AG04449 (cell line): ENCODE measurements at regions not wholly inside any gene's neighbourhood (a gene's known extent, or its start where the extent isn't known, plus 50 kb on each side); places are given as distances from the start of the nearest gene placed in this dataset.

ENCODE experiments used
- CTCF ChIA-PET: fragments of 350-600 bp; formaldehyde crosslinking; extraction: SDS; loops from one replicate; lab custom pipeline; 2021; ENCODE audit warnings: antibody characterized with exemption; lab: Yijun Ruan, JAX
- POLR2A ChIA-PET: fragments of 400-600, 350-600 bp; formaldehyde crosslinking; extraction: SDS; loops from one replicate; lab custom pipeline; 2020; ENCODE audit warnings: antibody characterized with exemption, inconsistent platforms; lab: Yijun Ruan, JAX
- DNase-seq: peaks from one replicate; pipeline ENCODE4 v3.0.0-alpha.2; 2010; ENCODE audit warnings: low read depth, low spot score
- H3K4me3 ChIP-seq: 2 replicates; pipeline ENCODE4 v1.5.1; 2011; ENCODE audit warnings: low read depth, mild to moderate bottlenecking, control low read depth, low read length
- TF ChIP-seq, protein P1 (sequence below): IDR thresholded peaks from one replicate; pipeline ENCODE4 v1.5.1; 2011; ENCODE audit warnings: mild to moderate bottlenecking, moderate library complexity, low read length, control low read depth, inconsistent platforms; ENCODE audit not compliant: insufficient read depth; ENCODE audit errors: missing control alignments

DNA sequence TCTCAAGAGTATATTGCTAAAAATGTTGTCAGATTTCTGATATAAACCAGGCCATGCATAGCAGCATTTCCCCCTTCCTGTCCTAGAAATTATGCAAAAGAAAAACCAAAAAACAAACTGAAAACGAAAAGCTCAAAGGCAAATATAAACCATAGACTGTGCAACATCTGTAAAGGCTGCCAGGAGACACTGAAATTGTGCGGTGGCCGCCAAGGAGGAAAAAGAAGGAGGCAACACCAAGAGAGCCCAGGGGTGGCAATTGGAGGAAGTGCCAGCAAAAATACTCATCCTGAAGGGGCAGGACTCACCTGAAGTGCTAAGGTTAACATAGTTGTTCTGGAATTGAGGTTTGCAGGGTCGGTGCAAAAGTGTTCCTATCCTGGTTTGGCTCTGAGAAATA lies 92.0 kb downstream of the RWDD3 start:
- no peak for DNase-seq
- no peak overlapping the region for H3K4me3 ChIP-seq
- ChIA-PET CTCF (no interaction called here), POLR2A (no interaction called here)
- TF ChIP-seq, protein P1, sequence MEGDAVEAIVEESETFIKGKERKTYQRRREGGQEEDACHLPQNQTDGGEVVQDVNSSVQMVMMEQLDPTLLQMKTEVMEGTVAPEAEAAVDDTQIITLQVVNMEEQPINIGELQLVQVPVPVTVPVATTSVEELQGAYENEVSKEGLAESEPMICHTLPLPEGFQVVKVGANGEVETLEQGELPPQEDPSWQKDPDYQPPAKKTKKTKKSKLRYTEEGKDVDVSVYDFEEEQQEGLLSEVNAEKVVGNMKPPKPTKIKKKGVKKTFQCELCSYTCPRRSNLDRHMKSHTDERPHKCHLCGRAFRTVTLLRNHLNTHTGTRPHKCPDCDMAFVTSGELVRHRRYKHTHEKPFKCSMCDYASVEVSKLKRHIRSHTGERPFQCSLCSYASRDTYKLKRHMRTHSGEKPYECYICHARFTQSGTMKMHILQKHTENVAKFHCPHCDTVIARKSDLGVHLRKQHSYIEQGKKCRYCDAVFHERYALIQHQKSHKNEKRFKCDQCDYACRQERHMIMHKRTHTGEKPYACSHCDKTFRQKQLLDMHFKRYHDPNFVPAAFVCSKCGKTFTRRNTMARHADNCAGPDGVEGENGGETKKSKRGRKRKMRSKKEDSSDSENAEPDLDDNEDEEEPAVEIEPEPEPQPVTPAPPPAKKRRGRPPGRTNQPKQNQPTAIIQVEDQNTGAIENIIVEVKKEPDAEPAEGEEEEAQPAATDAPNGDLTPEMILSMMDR: no peak

DNA sequence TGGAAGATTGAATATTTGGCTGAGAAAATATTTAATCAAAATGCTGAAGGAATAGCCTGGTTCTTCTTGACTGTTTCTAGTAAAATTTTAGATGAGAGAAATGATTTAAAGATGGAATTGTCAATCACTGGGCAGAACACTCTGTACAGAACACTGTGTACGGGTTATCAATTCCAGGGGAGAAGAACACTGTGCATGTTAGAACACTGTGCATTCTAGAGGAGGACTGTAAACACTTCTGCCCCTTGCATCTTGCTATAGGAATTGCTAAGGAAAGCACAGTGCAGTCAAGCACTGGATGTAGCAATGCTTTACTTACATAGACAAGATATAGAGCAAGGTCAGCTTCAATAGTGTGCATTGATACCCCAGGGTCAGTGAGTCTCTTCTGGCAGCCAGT lies 98.7 kb downstream of the RWDD3 start:
- H3K4me3 ChIP-seq: no peak overlapping the region
- DNase-seq: no peak
- TF ChIP-seq, protein P1: no peak
- POLR2A ChIA-PET: no interaction called here
- CTCF ChIA-PET: no interaction called here

DNA sequence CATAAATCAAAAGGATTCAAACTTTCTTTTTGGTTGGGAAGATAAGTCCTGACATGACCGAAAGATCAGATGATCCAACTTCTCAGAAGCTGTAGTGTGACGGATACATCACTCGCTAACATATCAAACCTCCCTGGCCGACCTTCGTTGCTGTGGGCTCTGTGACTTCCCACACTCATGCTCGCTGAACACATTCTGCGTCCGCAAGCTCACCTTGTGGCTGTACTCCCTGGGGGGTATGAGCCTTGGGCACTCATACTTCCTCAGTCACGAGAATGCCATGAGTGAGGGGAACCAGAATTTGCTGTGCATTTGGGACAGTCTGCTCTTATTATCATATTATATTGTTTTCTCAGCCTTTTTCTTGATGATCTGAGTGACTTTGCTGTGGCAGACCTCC lies 105.4 kb downstream of the RWDD3 start:
- DNase-seq: no peak
- TF ChIP-seq, protein P1: no peak
- POLR2A ChIA-PET: no interaction called here
- CTCF ChIA-PET: no interaction called here
- H3K4me3 ChIP-seq: no peak overlapping the region

DNA sequence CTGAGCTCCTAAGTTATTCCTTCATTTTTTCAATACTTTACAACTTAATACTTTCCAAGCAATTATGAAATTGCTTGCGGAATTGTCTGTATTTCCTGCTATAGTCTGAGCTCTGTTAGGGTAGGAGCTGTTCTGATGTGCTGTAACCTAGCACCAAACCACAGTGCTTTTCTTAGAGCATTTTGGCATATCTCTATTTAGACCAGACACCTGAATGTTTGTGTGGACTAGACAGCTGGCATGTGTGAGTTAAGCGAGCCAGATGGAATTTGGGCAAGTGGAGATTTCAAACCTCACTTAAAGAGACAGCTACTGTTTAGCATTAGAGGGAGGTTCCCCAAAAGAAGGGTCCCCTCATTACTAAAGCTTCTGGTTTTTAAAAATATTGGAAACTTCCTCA lies 106.1 kb downstream of the RWDD3 start:
- no peak for DNase-seq
- H3K4me3 ChIP-seq: no peak overlapping the region
- ChIA-PET POLR2A (no interaction called here), CTCF (no interaction called here)
- TF ChIP-seq, protein P1: no peak

DNA sequence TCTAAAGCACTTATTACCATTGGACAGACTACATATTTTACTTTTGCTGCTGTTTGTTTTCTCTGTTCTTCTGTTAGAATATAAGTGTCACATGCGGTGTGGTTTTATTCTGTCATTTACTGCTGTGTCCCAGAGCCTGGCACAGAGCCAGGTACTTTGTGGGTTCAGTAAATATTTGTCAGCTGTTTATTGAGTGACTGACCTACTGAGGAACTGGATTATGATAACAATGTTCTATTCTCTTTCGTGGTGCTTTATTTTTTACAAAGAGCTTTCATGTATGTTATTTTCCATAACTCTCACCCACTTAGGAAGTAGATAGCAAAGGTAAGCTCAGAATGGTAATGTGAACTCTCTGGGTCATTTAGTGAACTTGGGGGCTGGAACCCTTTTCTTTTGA lies 118.8 kb downstream of the RWDD3 start:
- ChIA-PET CTCF (no interaction called here), POLR2A (no interaction called here)
- TF ChIP-seq, protein P1: no peak
- no peak for DNase-seq
- no peak overlapping the region for H3K4me3 ChIP-seq

DNA sequence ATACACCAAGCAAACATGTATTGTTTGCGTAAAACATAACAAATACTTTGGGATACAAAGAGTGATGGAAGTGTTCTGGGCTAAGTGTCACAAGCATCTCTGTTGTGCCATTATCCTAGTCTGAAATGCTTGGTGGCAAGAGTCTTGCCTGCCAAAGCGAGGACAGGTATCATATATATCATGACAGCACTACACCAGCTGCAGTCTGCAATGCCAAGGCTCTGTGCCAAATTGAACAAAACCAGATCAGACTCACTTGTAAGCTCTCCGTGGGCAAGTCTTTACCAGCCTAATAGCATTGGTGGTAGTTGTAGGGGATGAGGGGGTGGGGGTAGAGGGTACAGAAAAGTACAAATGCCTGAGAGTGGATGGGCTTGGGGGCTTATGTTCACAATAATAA lies 119.2 kb downstream of the RWDD3 start:
- TF ChIP-seq, protein P1: no peak
- DNase-seq: no peak
- ChIA-PET POLR2A (no interaction called here), CTCF (no interaction called here)
- H3K4me3 ChIP-seq: no peak overlapping the region
